BE2C (cell line): ENCODE measurements at regions not wholly inside any gene's neighbourhood (a gene's known extent, or its start where the extent isn't known, plus 50 kb on each side); places are given as distances from the start of the nearest gene placed in this dataset.

Experiments
- DNase-seq: peaks from one replicate; pipeline ENCODE4 v3.0.0-alpha.2; 2020
- H3K27me3 ChIP-seq: fragments of 250-450 bp; sonication (Bioruptor Pico); 2 replicates; pipeline ENCODE4 v1.5.1; 2020; ENCODE audit warnings: mild to moderate bottlenecking
- H3K36me3 ChIP-seq: fragments of 250-450 bp; sonication (Bioruptor Pico); 2 replicates; pipeline ENCODE4 v1.5.1; 2020; ENCODE audit warnings: mild to moderate bottlenecking
- H3K4me1 ChIP-seq: fragments of 250-450 bp; sonication (Bioruptor Pico); 2 replicates; pipeline ENCODE4 v1.5.1; 2020
- H3K4me3 ChIP-seq: 2 replicates; pipeline ENCODE4 v1.5.1; 2011; ENCODE audit warnings: low read depth, low read length
- H3K9me3 ChIP-seq: fragments of 250-450 bp; sonication (Bioruptor Pico); 2 replicates; pipeline ENCODE4 v1.5.1; 2020
- TF ChIP-seq, protein P1 (sequence below): IDR thresholded peaks from 2 replicates; pipeline ENCODE4 v1.5.1; 2012; ENCODE audit warnings: mild to moderate bottlenecking, low read depth, low read length

- Histone ChIP-seq H3K27me3 (no peaks in the 10 kb centered on the region), H3K4me1 (peaks cover 20% of the 10 kb centered on the region), H3K4me3 (no peak overlapping the region), H3K9me3 (no peaks in the 10 kb centered on the region), H3K36me3 (no peaks in the 10 kb centered on the region)
- TF ChIP-seq, protein P1, sequence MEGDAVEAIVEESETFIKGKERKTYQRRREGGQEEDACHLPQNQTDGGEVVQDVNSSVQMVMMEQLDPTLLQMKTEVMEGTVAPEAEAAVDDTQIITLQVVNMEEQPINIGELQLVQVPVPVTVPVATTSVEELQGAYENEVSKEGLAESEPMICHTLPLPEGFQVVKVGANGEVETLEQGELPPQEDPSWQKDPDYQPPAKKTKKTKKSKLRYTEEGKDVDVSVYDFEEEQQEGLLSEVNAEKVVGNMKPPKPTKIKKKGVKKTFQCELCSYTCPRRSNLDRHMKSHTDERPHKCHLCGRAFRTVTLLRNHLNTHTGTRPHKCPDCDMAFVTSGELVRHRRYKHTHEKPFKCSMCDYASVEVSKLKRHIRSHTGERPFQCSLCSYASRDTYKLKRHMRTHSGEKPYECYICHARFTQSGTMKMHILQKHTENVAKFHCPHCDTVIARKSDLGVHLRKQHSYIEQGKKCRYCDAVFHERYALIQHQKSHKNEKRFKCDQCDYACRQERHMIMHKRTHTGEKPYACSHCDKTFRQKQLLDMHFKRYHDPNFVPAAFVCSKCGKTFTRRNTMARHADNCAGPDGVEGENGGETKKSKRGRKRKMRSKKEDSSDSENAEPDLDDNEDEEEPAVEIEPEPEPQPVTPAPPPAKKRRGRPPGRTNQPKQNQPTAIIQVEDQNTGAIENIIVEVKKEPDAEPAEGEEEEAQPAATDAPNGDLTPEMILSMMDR, result no peak
- no peak for DNase-seq
Observed at GRCh38 chr2:41890341-41890740, 157.5 kb upstream of the PKDCC start.

GRCh38 chr2:41892476-41892875 is 155.3 kb upstream of the PKDCC start:
- H3K27me3 ChIP-seq, result no peaks in the 10 kb centered on the region
- no peaks in the 10 kb centered on the region for H3K36me3 ChIP-seq
- H3K4me3 ChIP-seq, result no peak overlapping the region
- H3K4me1 ChIP-seq, result peaks cover 17% of the 10 kb centered on the region
- H3K9me3 ChIP-seq, result no peaks in the 10 kb centered on the region
- DNase-seq, result no peak
- TF ChIP-seq, protein P1, result no peak

DNA sequence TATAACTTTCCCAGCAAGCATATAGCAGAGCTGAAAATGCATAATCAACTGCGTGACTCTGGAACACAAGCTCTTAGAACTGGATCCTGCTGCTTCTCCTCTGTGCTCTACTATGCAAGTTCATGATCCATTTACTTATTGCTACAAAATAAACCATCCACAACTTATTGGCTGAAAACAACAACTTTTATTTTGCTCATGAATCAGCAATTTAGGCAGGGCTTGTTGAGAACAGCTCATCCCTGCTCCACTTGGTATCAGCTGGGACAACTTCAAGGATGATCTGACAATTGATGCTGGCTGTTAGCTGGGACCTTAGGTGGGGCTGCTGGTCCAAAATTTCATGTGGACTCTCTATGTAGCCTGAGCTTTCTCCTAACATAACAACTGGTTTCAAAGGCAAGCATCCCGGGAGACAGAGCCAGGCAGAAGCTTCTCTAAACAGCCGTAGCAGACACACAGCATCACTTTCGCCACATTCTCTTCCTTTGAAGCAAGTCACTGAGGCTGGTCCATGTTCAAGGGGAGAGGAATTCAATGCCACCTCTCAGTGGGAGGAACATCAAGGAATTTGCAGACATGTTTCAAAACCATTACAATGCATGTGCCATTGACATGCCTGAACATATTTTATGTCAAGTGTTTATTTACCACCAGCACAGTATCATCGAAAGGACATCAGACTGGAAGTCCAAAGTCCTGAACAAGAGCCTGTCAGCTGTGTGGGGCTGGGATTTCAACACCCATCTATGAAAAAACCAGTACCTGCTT is 153.1 kb upstream of the PKDCC start:
- no peaks in the 10 kb centered on the region for H3K27me3 ChIP-seq
- no peak for DNase-seq
- no peak overlapping the region for H3K4me3 ChIP-seq
- H3K36me3 ChIP-seq, result no peaks in the 10 kb centered on the region
- no peaks in the 10 kb centered on the region for H3K9me3 ChIP-seq
- TF ChIP-seq, protein P1, result no peak
- peaks cover 17% of the 10 kb centered on the region for H3K4me1 ChIP-seq

GRCh38 chr2:41895334-41895664 is 152.5 kb upstream of the PKDCC start:
- DNase-seq, result no peak
- no peaks in the 10 kb centered on the region for H3K27me3 ChIP-seq
- no peaks in the 10 kb centered on the region for H3K36me3 ChIP-seq
- H3K4me1 ChIP-seq, result peaks cover 17% of the 10 kb centered on the region
- no peaks in the 10 kb centered on the region for H3K9me3 ChIP-seq
- TF ChIP-seq, protein P1, result no peak
- H3K4me3 ChIP-seq, result no peak overlapping the region

DNA sequence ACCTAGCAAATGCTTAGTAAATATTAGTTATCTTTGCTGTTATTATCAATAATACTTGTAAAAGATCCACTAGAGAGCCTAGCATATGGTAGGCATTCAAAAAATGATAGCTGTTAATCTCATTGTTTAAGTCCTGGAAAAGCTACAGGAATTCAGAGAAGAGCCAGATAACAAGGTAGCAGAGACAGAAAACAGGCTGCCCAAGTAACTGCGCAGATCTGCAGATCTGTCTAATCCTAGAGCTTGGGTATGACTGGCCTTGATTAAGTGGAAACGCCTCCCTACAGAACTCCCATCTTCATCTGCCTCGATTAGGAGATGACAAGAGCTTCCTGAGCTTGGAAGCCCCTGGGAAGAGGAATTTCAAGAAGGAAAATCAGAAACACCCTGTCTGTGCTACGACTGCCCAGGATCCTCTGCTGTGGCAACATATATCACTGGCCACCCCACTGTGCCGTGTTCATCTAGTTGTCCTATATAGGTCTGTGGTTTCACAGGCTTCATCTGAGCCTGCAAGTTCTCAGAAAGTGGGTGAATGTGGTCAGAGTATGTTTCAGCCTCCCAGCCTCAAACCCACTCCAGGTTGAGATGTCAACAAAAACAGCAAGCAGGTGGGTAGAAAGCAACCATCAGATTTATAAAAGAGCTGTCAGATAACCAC is 151.5 kb upstream of the PKDCC start:
- Histone ChIP-seq H3K27me3 (no peaks in the 10 kb centered on the region), H3K36me3 (no peaks in the 10 kb centered on the region), H3K9me3 (no peaks in the 10 kb centered on the region), H3K4me3 (no peak overlapping the region), H3K4me1 (peaks cover 17% of the 10 kb centered on the region)
- TF ChIP-seq, protein P1, result no peak
- peak; percentile 20 for DNase-seq

- Histone ChIP-seq H3K36me3 (no peaks in the 10 kb centered on the region), H3K9me3 (no peaks in the 10 kb centered on the region), H3K4me3 (no peak overlapping the region), H3K4me1 (peaks cover 17% of the 10 kb centered on the region), H3K27me3 (no peaks in the 10 kb centered on the region)
- TF ChIP-seq, protein P1, result no peak
- no peak for DNase-seq
Observed at GRCh38 chr2:41899189-41899588, 148.6 kb upstream of the PKDCC start.
